Stimulated activated naive CD8-positive, alpha-beta T cell treated with anti-CD3 and anti-CD28 coated beads, Interleukin-15, Interleukin-2, amounts not matched to agents 100 U/mL and 50 U/mL, for 24 hours (primary cell): ENCODE measurements at regions not wholly inside any gene's neighbourhood (a gene's known extent, or its start where the extent isn't known, plus 50 kb on each side); places are given as distances from the start of the nearest gene placed in this dataset.
"Not testable (repeated sequence)": the region's sequence is repeated elsewhere in the genome, so short reads cannot be mapped to it uniquely, and the experiment has no call there.

Source experiments
- ATAC-seq: fragments of 150-1000 bp; cut with Tn5 transposase; one replicate; pipeline ENCODE4 v1.10.0; 2021
- DNase-seq: peaks from one replicate; pipeline ENCODE4 v3.0.0; 2021

DNA sequence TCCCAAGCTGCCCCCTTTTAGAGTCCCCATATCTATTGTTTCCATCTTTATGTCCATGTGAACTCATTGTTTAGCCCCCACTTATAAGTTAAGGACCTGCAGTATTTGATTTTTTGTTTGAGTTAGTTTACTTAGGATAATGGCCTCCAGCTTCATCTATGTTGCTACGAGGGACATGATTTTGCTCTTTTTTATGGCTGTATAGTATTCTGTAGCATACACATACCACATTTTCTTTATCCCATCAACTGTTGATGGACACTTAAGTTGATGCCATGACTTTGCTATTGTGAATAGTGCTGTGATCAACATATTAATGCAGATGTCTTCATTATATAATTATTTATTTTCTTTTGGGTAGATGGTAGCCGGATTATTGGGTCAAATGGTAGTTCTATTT is 576.9 kb downstream of the ANKRD7 start:
- DNase-seq (no peak), ATAC-seq (no peak)

DNA sequence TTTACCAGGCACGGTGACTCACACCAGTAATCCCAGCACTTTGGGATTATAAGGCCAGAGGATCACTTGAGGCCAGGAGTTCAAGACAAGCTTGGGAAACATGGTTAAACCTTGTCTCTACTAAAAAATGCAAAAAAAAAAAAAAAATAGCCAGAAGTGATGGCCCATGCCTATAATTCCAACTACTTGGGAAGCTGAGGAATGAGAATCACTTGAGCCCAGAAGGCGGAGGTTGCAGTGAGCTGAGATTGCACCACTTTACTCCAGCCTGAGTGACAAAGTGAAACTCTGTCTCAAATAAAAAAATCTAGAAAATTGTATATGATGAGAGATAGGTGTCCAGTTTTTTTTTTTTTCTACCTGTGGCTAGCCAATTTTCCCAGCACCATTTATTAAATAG is 578.2 kb downstream of the ANKRD7 start:
- DNase-seq = no peak
- ATAC-seq = no peak

- no peak for ATAC-seq
Observed at GRCh38 chr7:118826246-118826645, 601.7 kb downstream of the ANKRD7 start.

DNA sequence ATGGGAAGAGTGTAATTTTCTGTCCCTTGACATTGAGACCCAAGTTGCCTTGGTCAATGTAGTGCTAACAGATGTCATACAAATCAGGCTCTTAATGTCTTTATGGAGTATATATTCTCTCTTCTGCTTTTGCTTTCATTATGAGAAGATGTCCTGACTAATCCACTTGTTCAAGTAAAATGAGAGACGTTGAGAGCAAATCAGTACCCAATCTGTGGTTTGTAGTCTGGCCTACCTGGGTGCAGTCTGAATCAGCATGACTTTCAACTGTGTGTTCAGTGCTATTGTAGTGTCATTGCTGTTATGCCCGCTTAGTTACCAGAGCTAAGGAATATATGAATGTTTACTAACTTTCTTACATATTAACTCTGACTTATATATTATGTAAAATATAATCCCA is 612.4 kb downstream of the ANKRD7 start:
- peak; percentile 43 for ATAC-seq
- DNase-seq = no peak

More at GRCh38 chr7:118826246-118826645, 601.7 kb downstream of the ANKRD7 start:
- DNase-seq = no peak

DNA sequence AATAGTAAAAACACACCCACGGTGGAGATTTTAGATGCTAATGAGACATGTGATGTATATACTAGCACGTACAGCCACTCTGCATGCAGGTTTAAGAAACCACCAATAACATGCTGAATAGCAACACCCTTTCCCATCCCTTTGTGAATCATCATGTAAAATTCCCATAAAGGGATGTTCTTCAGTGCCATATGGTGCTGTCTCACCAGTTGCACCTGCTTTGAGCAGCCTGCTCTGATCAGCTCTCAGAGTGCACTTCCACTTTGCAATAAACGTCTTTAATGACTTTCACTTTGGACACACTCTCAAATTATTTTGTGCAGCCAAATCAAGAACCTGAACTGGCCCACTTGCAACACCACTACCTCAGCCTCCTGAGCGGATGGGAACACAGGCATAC is 615.0 kb downstream of the ANKRD7 start:
- DNase-seq (no peak), ATAC-seq (no peak)

DNA sequence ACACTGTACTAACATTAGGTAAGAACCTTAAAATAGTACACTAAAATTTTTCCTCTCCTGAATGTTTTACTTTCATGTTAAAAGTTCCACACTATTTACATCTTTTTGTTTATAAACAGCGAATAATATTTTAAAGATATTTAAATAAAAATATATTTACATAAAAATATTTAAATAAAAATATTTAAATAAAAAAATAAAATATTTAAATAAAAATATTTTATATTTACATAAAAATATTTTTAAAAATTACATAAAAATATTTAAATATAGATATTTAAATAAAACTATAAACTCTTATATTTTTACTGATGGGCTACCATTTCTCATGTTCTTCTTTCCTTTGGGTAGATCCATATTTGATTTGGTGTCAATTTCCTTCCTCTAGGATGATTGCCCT is 619.0 kb downstream of the ANKRD7 start:
- ATAC-seq (no peak), DNase-seq (no peak)

DNA sequence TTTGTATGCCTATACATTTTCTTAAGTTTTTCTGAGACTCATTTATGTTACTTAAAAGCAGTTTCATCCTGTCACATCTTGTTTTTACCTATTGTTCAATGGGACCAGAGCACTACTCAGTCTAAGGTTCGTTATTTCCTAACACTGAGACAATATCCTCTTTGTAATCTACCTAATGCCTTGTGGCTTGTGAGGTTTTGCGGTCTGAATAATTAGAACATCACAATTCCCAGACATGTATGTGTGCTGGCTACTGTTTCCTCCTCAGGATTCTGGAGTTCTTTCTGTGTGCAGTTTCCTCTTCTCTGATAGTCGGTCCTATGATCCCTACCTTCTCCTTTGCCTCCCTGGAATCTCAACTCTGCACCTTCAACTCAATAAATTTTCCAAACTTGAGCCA is 620.2 kb downstream of the ANKRD7 start:
- DNase-seq (no peak), ATAC-seq (no peak)

DNA sequence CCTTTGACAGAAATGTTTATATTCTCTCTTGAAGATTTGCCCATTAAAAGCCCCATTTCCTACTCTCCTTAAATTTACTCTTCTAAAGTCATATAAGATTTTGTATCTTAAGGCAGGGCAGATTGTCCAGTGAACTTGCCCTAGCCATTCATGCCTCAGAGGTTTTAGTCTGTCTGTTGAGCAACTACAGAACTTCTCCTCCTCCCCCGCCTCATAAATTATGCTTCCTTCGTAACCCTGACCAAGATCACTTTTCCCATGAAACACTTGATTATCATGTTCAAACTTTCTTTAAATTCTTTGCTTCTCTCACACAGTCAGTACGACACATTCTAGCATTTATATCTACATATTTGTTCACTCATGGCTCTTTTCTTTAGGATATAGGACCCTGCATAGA is 621.3 kb downstream of the ANKRD7 start:
- no peak for ATAC-seq
- no peak for DNase-seq

DNA sequence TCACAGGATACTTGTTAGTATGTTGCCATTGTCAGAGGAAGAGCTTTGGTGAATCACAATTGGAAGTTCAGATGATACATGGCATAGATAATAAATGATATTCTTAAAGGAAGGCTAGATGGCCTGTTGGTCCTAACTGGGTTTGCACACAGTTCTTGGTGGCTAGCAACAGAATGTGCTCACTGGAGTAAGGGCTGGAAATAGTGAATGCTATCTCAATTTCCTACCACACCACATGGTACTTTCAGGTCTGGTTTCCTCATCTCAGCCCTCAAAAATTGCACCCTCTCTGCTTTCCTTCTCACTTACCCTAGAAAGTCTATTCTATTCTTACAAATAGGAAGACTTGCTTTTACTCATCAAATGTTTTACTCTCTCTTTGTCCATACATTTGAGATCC is 622.5 kb downstream of the ANKRD7 start:
- DNase-seq = no peak
- no peak for ATAC-seq

- ATAC-seq = no peak
- DNase-seq = no peak
Observed at GRCh38 chr7:118855290-118855689, 630.8 kb downstream of the ANKRD7 start.

DNA sequence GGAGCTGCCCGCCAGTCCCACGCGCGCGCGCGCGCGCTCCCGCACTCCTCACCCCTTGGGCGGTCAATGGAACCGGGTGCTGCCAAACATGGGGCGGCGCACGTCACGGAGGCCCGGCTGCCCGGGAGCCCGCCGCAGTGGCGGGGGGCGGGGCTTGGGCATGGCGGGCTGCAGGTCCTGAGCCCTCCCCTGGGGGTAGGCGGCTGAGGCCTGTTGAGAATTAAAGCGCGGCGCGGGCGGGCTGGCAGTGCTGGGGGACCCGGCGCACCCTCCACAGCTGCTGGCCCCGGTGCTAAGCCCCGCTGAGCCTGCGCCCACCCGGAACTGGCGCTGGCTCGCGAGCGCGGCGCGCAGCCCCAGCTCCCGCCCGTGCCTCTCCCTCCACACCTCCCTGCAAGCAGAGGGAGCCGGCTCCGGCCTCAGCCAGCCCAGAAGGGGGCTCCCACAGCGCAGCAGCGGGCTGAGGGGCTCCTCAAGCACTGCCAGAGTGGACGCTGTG is 634.2 kb downstream of the ANKRD7 start:
- DNase-seq (no peak), ATAC-seq (peak; percentile 19)

DNA sequence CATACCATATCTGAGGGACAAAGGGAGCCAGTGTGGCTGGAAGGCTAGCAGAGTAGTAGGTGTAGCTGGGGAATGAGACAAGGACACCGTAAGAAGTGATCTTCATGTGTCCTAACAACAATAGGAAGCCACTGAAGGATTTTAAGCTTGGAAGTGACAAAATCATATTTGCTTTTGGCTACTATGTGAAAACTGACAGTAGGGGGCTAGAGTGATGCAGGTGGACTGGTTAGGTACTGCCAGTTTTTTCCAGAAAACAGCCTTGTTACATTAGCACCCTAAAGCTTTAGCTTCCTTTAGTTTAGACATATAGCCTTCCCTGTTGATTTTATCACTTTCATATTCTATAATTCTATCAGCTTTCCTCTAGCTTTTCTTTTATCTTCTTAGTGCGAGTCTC is 637.1 kb downstream of the ANKRD7 start:
- ATAC-seq (no peak), DNase-seq (no peak)

DNA sequence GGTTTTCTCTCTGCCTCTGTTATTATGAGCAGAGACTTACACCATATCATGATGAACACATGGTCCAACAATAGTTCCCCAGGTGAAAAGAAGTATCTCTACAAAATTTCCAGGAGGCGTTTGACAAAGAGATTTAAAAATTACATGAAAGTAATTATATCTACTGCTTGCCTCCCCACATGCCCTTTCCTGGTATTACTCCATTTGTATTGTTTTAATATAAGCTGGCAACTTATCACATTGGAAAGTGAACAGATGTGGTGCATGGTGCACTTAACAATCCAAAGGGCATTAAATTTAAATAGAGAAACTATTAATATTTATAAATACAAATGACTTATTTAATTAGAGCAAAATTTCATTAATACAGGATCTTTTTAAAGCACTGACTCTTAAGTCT is 638.2 kb downstream of the ANKRD7 start:
- ATAC-seq (no peak), DNase-seq (no peak)

DNA sequence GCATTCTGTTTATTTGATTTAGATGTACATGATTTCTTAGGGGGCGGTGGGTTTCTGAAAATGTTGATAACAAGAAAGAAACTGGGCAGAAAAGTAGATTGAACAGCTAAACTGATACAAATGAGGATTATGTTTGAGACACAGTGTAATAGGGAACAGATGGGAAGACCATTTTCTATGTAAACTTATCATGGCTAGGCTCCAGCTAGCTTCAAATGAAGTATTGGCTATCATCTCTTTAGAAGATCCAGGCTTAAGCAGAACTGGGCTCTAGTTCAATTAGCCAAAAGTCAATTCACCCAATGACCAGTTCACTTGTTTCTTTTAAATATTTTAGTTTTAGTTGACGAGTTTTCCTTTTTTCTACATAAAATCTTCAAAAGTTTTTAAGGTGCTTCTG is 639.5 kb downstream of the ANKRD7 start:
- ATAC-seq (no peak), DNase-seq (no peak)

DNA sequence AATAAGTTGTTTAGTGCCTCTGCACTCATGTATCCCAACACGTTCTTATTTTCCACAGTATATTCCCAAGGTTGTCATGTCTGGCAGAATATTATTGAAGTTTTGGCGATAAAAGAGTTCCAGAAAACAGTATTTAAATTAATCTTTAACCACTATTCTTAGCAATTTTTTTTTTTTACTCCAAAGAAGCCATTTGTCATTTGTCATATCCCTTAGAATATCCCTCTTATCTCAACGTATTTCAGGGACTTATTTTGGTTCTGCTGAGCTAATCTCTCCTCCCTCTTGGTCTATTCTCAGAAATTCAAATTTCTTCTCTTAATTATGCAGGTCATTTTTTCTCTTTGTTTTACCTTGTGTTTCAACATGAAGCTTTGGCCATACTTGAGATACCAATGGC is 643.4 kb downstream of the ANKRD7 start:
- no peak for DNase-seq
- ATAC-seq = no peak

- ATAC-seq, DNase-seq: not testable (repeated sequence)
Observed at GRCh38 chr7:118869141-118869540, 644.6 kb downstream of the ANKRD7 start.

DNA sequence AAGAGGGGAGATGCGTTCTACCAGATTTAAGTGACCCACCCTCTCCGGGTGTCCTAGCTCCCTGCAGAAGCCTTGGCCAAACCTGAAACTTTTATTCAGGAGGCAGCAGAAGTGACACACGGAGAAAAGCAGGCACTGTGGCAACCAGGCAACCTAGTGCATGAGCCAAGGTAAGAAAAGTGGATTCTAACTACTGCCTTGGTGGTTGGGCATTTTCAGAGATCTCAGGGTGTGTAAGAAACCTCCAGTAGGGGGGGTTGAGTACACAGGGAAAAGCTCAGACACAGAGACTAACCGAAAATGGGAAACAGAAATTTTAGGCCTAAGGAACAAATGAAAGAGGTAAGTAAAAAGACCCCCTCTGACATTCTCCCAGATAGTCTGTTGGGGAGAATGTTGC is 645.7 kb downstream of the ANKRD7 start:
- DNase-seq = no peak
- no peak for ATAC-seq

GRCh38 chr7:118872568-118872967 is 648.1 kb downstream of the ANKRD7 start:
- DNase-seq (no peak), ATAC-seq (no peak)

- DNase-seq (no peak), ATAC-seq (no peak)
Observed at GRCh38 chr7:118877187-118877586, 652.7 kb downstream of the ANKRD7 start.

DNA sequence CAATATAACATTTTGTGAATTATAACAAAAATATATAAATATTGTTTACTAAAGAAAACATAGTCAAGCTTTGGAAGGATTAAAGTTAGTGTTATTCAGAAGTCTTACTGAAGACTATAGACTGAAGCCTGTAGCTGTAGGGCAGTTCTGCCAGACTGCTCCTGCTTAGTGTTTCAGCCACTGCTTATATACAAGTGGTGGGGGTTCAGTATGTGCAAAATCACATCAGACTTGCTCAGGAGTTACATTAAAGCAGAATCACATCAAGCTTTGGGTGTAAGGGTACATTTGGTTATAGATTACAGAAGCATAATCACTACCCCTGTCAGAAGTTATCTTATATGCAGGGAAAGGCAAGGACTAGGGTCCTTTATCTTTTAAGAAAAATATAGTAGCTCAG is 653.8 kb downstream of the ANKRD7 start:
- ATAC-seq = no peak

GRCh38 chr7:118898284-118898683 is 673.8 kb downstream of the ANKRD7 start:
- ATAC-seq (no peak), DNase-seq (no peak)

More for the DNA sequence above, 653.8 kb downstream of the ANKRD7 start:
- no peak for DNase-seq

DNA sequence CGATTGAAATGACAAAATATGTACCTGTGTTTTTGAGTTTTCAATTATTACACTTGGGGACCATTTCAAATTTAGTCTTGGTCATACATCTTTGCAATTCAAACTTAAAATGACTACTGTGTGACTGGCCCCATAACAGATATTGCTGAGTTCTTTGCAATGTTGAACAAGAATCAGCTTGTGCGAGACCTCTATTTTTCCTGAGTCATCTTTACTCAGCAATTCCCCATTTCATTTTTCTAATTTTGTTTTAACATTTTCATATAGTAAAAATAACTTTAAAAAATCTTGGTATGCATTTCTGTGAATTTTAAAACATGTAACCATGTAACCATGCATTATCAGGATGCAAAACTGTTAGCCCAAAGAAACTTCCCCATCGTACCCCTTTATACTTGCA is 678.1 kb downstream of the ANKRD7 start:
- no peak for ATAC-seq
- DNase-seq = no peak

DNA sequence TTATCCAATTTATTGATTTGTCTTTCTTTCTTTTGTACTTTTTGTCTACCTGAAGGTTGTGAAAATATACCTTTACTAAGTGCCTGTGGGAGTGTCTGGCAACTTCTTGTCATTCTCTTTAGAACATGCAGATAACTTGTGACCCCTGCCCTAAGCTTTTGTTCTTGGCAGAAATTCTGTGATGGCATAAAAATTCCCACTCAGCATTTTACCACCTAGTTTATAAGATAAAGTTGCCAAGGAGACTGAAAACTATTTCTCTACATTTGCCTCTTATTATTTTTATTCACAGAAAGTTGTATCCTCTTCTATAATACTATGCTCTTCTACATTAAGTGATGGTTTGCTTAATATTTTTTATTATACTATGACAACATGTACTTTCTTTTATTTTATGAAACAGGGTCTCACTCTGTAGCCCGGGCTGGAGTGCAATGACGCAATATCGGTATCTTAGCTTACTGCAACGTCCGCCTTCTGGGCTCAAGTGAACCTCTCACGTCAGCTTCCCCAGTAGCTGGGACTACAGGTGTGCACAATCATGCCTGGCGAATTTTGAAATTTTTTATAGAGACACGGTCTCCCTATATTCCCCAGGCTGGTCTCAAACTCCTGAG is 683.5 kb downstream of the ANKRD7 start:
- DNase-seq (no peak), ATAC-seq (no peak)

- DNase-seq, ATAC-seq: not testable (repeated sequence)
Observed at GRCh38 chr7:118916120-118916519, 691.6 kb downstream of the ANKRD7 start.

DNA sequence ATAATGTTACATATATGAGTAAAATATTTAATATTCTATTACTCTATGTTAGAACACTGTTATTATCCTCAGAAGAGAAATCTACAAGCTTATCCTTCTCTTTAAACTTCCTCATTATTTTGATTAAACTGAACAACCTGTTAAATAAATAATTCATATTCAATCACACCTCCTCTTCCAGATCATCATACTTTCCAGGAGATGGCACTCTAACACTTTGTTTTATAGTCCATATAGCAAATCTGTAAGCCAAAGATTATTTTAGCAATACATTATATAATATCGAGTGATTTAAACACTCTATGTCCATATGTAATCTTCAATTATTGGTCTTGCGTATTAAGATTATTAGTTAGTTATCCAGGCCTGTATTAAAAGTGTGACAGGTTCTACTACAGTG is 694.1 kb downstream of the ANKRD7 start:
- no peak for ATAC-seq
- DNase-seq = no peak
